ENCODE measurements at regions not wholly inside any gene's neighbourhood (a gene's known extent, or its start where the extent isn't known, plus 50 kb on each side); places are given as distances from the start of the nearest gene placed in this dataset.

GRCh38 chr11:29318134-29318845 lies 698.5 kb downstream of the KCNA4 start:
- TF ChIP-seq TAF1 (IDR thresholded peaks at IDR 0.05; ENCODE audit: low read depth) (no peak), REST (IDR thresholded peaks at IDR 0.05; ENCODE audit: low read depth) (no peak)

Data from Ishikawa (cell line).